GM21737 (cell line): ENCODE measurements at regions not wholly inside any gene's neighbourhood (a gene's known extent, or its start where the extent isn't known, plus 50 kb on each side); places are given as distances from the start of the nearest gene placed in this dataset.
"Not testable (repeated sequence)": the region's sequence is repeated elsewhere in the genome, so short reads cannot be mapped to it uniquely, and the experiment has no call there.

Source experiments
- ATAC-seq: cut with Tn5 transposase; IDR thresholded peaks from one replicate; pipeline ENCODE4 v1.9.1; 2021; ENCODE audit warnings: mild to moderate bottlenecking, moderate library complexity; ENCODE audit not compliant: unreplicated experiment

- no peak for ATAC-seq
Measured at GRCh38 chrX:25144043-25144940, 128.5 kb upstream of the ARX start.

DNA sequence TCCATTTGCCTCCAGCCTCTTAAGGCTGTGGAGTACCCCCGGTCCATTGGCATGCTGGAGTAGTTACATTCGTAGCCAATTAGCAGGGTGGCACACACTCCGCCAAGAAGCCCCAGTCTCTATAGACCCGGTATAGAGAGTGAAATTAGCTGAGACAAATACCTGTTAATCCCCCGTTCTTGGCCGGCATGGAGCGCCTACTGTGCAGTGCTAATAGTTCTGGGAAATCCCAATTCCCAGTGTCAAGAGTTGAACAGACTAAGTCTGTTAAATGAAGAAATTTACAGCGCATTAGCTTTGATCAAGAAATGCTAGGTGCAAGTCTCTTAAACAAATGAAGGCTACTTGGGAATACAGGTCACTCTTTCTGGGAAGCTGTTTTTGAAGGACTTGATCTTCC, 127.8 kb upstream of the ARX start:
- no peak for ATAC-seq

- no peak for ATAC-seq
Measured at GRCh38 chrX:25141684-25142083, 125.9 kb upstream of the ARX start.

DNA sequence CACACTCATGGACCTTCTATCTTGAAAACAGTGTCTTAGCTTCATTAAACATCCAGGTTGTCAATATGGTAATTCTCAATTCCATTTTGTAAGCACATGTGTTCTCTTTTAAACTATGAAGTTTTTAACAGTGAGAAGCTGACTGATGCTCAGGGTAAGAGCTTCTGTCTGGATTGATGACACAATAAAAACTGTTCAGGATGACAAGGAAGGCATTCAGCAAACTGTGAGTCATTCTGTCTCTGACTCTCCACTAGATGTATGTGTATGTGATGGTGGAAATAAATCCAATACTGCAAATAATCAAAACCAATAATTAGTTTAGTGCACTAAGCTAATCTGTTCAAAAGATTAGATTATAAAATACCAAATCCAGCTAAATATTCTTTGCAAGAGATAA, 115.3 kb upstream of the ARX start:
- no peak for ATAC-seq

GRCh38 chrX:25130619-25131018, 114.9 kb upstream of the ARX start:
- no peak for ATAC-seq

- no peak for ATAC-seq
Measured at GRCh38 chrX:25125483-25125882, 109.7 kb upstream of the ARX start.

- no peak for ATAC-seq
Measured at GRCh38 chrX:25124391-25124790, 108.6 kb upstream of the ARX start.

DNA sequence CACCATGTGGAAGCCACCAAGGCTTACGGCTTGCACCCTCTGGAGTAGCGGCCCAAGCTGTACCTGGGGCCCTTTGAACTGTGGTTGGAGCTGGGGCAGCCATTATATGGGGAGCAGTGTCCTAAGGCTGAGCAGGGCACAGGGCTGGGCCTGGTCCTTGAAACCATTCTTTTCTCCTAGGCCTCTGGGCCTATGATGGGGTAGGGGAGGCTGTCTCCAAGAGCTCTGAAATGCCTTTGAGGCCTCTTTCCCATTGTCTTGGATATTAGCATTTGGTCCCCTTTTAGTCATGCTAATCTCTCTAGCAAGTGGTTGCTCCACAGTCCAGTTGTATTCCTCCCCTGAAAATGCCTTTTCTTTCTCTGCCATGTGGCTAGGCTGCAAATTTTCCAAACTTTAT, 96.4 kb upstream of the ARX start:
- no peak for ATAC-seq

GRCh38 chrX:25108481-25108880, 92.7 kb upstream of the ARX start:
- no peak for ATAC-seq

DNA sequence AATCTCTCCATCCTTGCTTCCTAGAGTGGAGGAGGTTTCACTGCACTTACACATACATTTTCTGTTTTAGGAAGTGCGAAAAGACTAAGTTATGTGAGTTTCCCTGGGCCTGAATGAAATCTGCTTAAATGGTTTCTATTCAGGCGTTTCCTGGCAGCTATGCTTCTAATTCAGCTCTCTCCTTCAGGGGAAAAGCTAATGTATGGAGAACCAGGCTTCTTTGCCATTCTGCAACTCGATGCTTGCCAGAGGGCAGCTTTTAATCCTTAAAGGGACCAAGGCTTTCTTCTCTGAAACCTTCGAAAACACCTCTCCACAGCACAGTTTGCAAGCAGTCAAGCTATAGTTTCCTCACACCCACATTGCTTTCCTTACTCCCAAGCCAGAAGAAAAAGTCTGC, 89.5 kb upstream of the ARX start:
- no peak for ATAC-seq

DNA sequence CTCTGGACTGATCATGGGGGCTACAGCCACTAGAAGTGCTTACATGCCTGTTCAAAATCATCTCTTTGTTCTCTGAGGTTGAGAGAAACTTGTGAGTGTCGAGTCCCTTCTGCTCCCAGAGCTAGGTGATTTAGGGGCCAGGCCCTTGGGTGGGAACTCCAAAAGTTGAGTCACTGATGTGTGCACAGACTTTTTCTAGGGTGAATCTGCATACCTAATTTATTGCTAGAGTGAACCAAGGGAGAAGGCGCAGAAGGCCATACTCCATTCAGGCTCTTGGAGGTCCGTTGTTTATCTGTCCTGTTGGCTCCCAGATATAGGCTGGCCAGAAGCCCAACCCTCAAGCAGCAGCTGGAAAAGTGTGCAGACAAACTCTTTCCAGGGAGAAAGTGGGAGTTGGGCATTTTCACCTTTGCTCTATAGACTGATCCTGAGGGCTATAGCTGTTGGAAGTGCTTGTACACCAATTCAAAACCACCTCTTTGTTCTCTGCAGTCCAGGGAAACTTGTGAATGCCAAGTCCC, 80.8 kb upstream of the ARX start:
- no peak for ATAC-seq

- not testable (repeated sequence) for ATAC-seq
Measured at GRCh38 chrX:25091152-25091551, 75.4 kb upstream of the ARX start.

DNA sequence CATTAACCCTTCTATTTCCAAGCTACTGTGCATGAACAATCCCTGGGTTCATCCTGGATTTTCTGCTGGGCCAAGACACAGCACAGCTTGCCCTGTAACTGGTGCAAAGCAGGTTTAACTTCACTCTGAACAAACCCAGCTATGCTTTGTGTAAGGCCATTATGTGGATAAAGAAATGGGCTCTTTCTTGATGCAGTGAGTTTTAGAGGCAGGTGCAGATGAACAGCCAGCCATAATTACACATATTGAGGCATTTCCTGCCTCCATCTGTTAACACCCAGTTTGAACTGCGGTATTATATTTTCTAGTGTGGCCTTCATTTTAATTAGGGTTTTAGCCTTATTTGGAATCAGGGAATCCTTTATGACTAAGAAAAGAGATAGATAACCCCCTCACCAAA, 68.7 kb upstream of the ARX start:
- ATAC-seq = no peak

GRCh38 chrX:25083661-25084060, 67.9 kb upstream of the ARX start:
- ATAC-seq = no peak

DNA sequence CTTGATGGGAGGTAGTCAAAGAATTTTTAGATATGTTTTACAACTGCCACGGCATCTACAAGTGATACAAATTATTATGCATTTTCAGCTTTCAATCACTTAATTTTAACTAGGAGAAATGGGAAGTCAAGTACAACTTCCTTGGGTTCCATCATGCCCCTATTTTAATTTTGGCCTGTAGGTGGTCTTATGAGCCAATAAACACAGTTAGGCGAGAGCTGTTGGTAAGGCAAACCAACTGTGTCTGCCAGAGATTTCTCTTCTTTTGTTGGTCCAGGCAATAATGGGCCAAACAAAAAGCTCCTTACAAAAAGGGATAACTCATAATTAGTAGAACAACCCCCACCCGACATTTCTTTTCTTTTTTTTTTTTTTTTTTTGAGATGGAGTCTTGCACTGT, 63.3 kb upstream of the ARX start:
- ATAC-seq = no peak

GRCh38 chrX:25076941-25077500, 61.3 kb upstream of the ARX start:
- ATAC-seq = no peak

DNA sequence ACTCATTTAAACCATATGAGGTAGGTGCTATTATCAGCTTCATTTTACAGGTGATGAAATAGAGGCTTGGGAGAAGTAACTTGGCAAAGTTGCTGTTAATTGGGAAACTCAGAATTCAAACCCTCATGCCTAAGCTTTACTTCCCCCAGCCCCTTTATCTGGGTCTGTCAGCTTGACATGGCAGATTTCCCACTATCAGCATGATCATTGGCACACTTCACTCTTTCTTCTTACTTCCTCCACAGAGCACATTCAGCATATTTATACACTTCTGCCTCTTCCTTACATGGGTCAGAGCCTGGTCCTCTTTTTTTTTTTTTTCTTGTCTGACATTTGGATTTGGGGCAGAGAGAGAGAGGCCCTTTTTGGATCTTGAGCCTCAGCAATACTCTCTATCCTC, 56.5 kb upstream of the ARX start:
- no peak for ATAC-seq

DNA sequence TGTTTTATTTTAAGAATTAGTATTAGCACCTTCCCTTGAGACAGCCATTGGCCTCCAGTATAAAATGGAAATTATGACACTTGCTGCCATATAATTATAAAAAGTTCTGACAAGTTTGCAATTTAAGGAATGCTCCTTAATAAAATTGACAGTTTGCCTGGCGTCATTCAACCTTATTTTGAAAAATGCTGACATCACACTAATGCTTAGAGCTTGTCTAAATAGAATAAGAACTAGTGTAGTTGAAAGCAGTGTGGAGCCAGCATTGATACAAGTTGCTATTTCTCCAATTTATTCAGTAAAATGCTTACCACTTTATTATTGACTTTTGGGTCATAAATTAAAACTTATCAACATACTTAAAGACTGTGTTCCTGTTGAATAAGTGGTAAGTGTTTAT, 54.3 kb upstream of the ARX start:
- ATAC-seq = no peak

GRCh38 chrX:25069209-25069608, 53.4 kb upstream of the ARX start:
- ATAC-seq = no peak

DNA sequence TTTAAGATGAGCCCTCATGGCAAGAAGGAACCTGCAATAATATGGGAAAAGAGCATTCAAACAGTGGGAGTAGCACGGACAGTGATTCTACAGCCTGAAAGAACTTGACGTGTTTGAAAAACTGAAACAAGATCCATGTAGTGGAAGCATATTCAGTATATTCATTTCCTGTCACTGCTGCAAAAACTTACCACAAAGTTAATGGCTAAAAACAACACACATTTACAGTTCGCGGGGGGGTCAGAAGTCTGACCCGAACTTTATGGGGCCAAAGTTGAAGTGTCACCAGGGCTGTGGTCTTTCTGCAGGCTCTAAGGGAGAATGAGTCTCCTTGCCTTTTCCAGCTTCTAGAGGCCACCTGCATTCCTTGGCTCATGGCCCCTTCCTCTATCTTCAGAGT, 52.6 kb upstream of the ARX start:
- no peak for ATAC-seq

DNA sequence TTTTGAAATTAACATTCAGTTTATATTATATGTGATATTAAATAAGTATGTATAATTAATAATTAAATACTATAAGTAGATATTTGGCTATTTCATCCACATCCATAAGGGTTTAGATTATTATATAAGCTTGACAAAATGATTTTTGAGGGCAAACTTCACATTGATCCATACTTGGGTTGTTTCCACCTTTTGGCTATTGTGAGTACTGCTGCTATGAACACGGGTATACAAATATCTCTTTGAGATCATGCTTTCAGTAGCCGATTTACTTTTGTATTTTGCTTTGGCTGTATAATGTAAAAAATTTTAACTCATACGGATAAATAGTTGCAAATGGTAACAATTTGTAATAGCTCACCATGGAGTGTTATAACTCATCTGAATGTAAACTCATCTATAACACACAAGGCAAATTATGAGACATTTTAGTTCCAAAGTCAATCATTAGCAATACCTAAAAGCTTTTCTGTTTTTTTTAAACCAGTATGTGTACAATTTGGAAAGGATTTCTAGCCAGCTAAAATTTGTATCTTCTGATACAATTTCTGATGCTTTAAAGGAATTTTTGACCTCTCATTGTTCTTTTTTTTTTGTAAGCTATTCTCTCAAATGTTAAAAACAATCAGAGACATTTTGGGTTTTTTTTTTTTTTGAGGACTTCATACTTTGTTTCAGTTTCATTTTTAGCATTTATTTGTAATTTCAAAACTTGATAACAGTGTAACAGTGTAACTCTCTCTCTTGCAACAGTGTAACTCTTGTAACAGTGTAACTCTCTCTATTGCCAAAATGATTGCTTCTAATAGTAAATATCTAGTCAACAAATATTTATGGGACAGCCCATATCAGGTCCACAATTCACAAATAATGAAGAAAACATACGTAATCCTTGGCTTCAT, 51.8 kb upstream of the ARX start:
- ATAC-seq = peak; percentile 59
